SK-N-MC (cell line): ENCODE measurements at regions not wholly inside any gene's neighbourhood (a gene's known extent, or its start where the extent isn't known, plus 50 kb on each side); places are given as distances from the start of the nearest gene placed in this dataset.

ENCODE experiments used
- EZH2 ChIP-seq: fragments of 200-600 bp; sonication (generic); IDR thresholded peaks from one replicate; pipeline ENCODE4 v1.6.1; 2017; ENCODE audit warnings: antibody characterized with exemption
- FOXP2 ChIP-seq: optimal IDR thresholded peaks from 2 replicates; pipeline ENCODE3; 2011; ENCODE audit warnings: mild to moderate bottlenecking, moderate library complexity; ENCODE audit not compliant: insufficient read depth; ENCODE audit errors: extremely low read length, control extremely low read depth
- POLR2AphosphoS5 ChIP-seq: IDR thresholded peaks from 2 replicates; pipeline ENCODE4 v1.6.1; 2012; ENCODE audit warnings: mild to moderate bottlenecking, low read depth, low read length, borderline replicate concordance

GRCh38 chr9:108270051-108270450, 585.7 kb downstream of the ACTL7B start:
- TF ChIP-seq EZH2 = no peak
- TF ChIP-seq POLR2AphosphoS5 = no peak
- TF ChIP-seq FOXP2 = no peak
